CD4-positive, alpha-beta T cell treated with Interleukin-15 for 4 hours (primary cell): ENCODE measurements at regions not wholly inside any gene's neighbourhood (a gene's known extent, or its start where the extent isn't known, plus 50 kb on each side); places are given as distances from the start of the nearest gene placed in this dataset.

ENCODE experiments used
- DNase-seq: peaks from one replicate; pipeline ENCODE4 v3.0.0-alpha.2; 2020; ENCODE audit warnings: low spot score

DNA sequence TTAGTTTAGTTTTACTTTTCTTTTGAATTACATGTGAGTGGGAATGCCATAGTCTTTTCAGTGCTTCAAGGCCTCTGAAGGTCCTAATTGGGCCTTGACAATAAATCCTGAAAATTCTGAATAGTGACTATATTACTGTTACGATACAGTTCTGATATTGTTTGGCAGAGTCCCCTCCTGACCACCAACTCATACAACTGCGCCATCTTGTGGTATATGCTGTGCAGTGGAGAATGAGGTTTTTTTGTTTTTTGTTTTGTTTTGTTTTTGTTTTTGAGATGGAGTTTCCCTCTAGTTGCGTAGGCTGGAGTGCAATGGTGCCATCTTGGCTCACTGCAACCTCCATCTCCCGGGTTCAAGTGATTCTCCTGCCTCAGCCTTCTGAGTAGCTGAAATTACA, 56.6 kb upstream of the CHRDL1 start:
- DNase-seq, result no peak

DNA sequence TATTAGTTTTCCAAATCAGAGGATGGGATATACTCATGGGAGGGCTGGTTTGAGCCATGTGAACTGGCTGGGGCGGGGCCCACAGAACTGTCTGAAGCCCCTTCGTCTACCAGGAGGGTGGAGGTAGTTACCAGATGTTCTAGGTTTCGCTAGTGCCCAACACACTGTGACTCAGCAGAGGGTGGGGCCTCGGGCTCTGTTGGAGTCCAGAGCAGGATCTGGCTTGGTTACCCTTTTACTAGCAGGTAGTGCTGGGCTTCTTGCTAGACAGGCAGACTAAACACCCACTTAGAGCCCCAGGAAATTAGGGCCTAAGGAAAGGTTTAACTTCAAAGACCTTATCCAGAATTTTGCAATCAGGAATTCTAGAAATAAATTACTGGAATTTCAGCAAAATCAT, 56.2 kb upstream of the CHRDL1 start:
- DNase-seq, result no peak

DNA sequence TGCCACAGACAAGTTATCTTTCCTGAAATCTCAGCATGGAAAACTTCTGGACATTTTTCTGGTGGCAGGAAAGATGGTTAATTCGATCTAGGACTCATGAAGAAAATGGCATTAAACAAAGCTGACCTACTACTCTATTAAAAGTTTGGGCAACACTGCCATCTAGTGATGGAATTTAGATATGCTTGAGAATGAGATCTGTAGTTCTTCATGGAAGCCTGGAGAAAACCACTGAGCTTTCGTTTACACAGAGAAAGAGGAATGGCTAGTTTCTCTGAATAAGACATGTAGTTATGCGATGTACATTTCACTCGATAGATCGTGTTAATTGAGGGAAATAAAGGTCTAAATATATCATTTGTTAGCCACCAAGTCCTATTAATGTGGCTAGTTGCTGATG, 51.7 kb upstream of the CHRDL1 start:
- DNase-seq, result peak; percentile 40

DNA sequence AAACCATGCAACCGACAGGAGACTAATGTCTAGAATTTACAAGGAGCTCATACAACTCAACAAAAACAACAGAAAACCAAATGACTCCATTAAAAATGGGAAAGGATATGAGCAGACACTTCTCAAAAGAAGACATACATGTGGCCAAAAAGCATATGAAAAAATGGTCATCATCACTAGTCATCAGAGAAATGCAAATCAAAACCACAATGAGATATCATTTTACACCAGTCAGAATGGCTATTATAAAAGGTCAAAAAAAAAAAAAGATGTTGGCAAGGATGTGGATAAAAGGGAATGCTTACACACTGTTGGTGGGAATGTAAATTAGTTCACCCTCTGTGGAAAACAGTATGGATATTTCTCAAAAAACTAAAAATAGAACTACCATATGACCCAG, 50.5 kb upstream of the CHRDL1 start:
- DNase-seq, result no peak
